Small intestine (tissue), 7 donors: ENCODE measurements at regions not wholly inside any gene's neighbourhood (a gene's known extent, or its start where the extent isn't known, plus 50 kb on each side); places are given as distances from the start of the nearest gene placed in this dataset.

ENCODE experiments used
- DNase-seq, 2 donors: peaks; one replicate each; pipeline versions ENCODE4 v3.0.0 to v3.0.0-alpha.2; 2013
- FAIRE-seq: peaks from 2 replicates; lab custom pipeline; 2012; peaks lifted over from hg19 to GRCh38; lab: Jason Lieb, UNC
- H3K27ac ChIP-seq, 3 donors: one replicate each; pipeline ENCODE4 v1.5.1; 2013; ENCODE audit warnings: low read length in 2 of 3, mild to moderate bottlenecking in 2 of 3, control low read depth in 1 of 3, inconsistent platforms in 1 of 3, low read depth in 1 of 3, moderate library complexity in 1 of 3
- H3K27me3 ChIP-seq, 3 donors: one replicate each; pipeline ENCODE4 v1.6.1; 2013; ENCODE audit warnings: low read length in 3 of 3, inconsistent platforms in 1 of 3; ENCODE audit not compliant: control insufficient read depth in 3 of 3, insufficient read depth in 3 of 3
- H3K36me3 ChIP-seq, 3 donors: one replicate each; pipeline ENCODE4 v1.6.1; 2013; ENCODE audit warnings: low read length in 3 of 3, inconsistent platforms in 1 of 3, low read depth in 1 of 3, mild to moderate bottlenecking in 1 of 3, moderate library complexity in 1 of 3; ENCODE audit not compliant: control insufficient read depth in 3 of 3, insufficient read depth in 2 of 3
- H3K4me1 ChIP-seq, 3 donors: one replicate each; pipeline ENCODE4 v1.6.1; 2013; ENCODE audit warnings: low read length in 2 of 3, inconsistent platforms in 1 of 3, low read depth in 1 of 3, mild to moderate bottlenecking in 1 of 3, moderate library complexity in 1 of 3; ENCODE audit not compliant: control insufficient read depth in 3 of 3, insufficient read depth in 2 of 3
- H3K4me3 ChIP-seq, 3 donors: one replicate each; pipeline ENCODE4 v1.5.1; 2013; ENCODE audit warnings: low read length in 3 of 3, control low read depth in 1 of 3, inconsistent platforms in 1 of 3, low read depth in 1 of 3, mild to moderate bottlenecking in 1 of 3, moderate library complexity in 1 of 3
- H3K9me3 ChIP-seq, 2 donors: one replicate each; pipeline ENCODE4 v1.6.1; 2013; ENCODE audit warnings: low read depth in 1 of 2, low read length in 1 of 2; ENCODE audit not compliant: control insufficient read depth in 2 of 2, insufficient read depth in 1 of 2
- WGBS, 3 donors: extraction: QIAGEN DNeasy Blood & Tissue Kit; methylation state at CpG; one replicate each; pipeline ENCODE4 v1.1.7; 2013; 5-methylcytosine and 5-hydroxymethylcytosine counted together
- donor health status: healthy with polysubstance abuse.
- donor health status: control.
- donor health status: control.
- donor health status: Bipolar disorder and iron deficiency.
- donor health status: healthy.

- no peak overlapping the region for H3K4me3 ChIP-seq
- H3K36me3 ChIP-seq = no peaks in the 10 kb centered on the region
- no peak overlapping the region for H3K27ac ChIP-seq
- H3K9me3 ChIP-seq = peaks cover 0 to 13% of the 10 kb centered on the region in 2 donors
- no peaks in the 10 kb centered on the region for H3K4me1 ChIP-seq
- H3K27me3 ChIP-seq = peaks cover 0 to 2% (median 0%) of the 10 kb centered on the region in 3 donors
- WGBS, 3 donors = 80 to 86% (median 86%) methylated on average over 7 of the region's 7 CpGs
- DNase-seq (no peak), FAIRE-seq (no peak)
These were observed 90.9 kb upstream of the TP53I11 start for GRCh38 chr11:45041596-45041995.

GRCh38 chr11:45042560-45042959 lies 91.9 kb upstream of the TP53I11 start:
- no peak for FAIRE-seq

GRCh38 chr11:45043755-45044475 lies 93.2 kb upstream of the TP53I11 start:
- WGBS, 3 donors = 81 to 87% (median 87%) methylated on average over 12 of the region's 12 CpGs
- Histone ChIP-seq H3K4me3 (no peak overlapping the region), H3K36me3 (no peaks in the 10 kb centered on the region), H3K9me3 (peaks cover 0 to 6% of the 10 kb centered on the region in 2 donors), H3K27ac (no peak overlapping the region), H3K27me3 (peaks cover 0 to 2% (median 0%) of the 10 kb centered on the region in 3 donors), H3K4me1 (no peaks in the 10 kb centered on the region)
- DNase-seq (no peak), FAIRE-seq (no peak)

More at GRCh38 chr11:45042560-45042959, 91.9 kb upstream of the TP53I11 start:
- DNase-seq = no peak
- no peak overlapping the region for H3K27ac ChIP-seq
- 43 to 54% (median 53%) methylated on average over 4 of the region's 4 CpGs for WGBS, 3 donors
- peaks cover 0 to 2% (median 0%) of the 10 kb centered on the region in 3 donors for H3K27me3 ChIP-seq
- no peak overlapping the region for H3K4me3 ChIP-seq
- peaks cover 0 to 13% of the 10 kb centered on the region in 2 donors for H3K9me3 ChIP-seq
- H3K4me1 ChIP-seq = no peaks in the 10 kb centered on the region
- no peaks in the 10 kb centered on the region for H3K36me3 ChIP-seq

GRCh38 chr11:45045683-45046471 lies 95.2 kb upstream of the TP53I11 start:
- WGBS, 3 donors = 53 to 63% (median 56%) methylated on average over 19 of the region's 19 CpGs
- Histone ChIP-seq H3K9me3 (no peaks in the 10 kb centered on the region), H3K4me3 (no peak overlapping the region), H3K27ac (peak overlapping the region in 1 of 3 donors; percentile 47), H3K27me3 (peaks cover 0 to 4% (median 0%) of the 10 kb centered on the region in 3 donors), H3K4me1 (peaks cover 0 to 2% (median 0%) of the 10 kb centered on the region in 3 donors), H3K36me3 (no peaks in the 10 kb centered on the region)
- DNase-seq = peak; percentile 6 to 13
- no peak for FAIRE-seq

GRCh38 chr11:45048313-45048841 lies 97.7 kb upstream of the TP53I11 start:
- Histone ChIP-seq H3K4me3 (no peak overlapping the region), H3K27ac (peak overlapping the region in 1 of 3 donors; percentile 28), H3K9me3 (no peaks in the 10 kb centered on the region), H3K4me1 (peaks cover 0 to 2% (median 0%) of the 10 kb centered on the region in 3 donors), H3K27me3 (peaks cover 0 to 4% (median 0%) of the 10 kb centered on the region in 3 donors), H3K36me3 (no peaks in the 10 kb centered on the region)
- no peak for FAIRE-seq
- DNase-seq = no peak
- 78 to 79% (median 78%) methylated on average over 6 to 7 of the region's 7 CpGs for WGBS, 3 donors

GRCh38 chr11:45048870-45049691 lies 97.4 kb upstream of the PRDM11 start:
- 45 to 64% (median 56%) methylated on average over 22 of the region's 22 CpGs for WGBS, 3 donors
- peak in 1 of 2 donors; percentile 11 for DNase-seq
- Histone ChIP-seq H3K36me3 (no peaks in the 10 kb centered on the region), H3K4me1 (peaks cover 0 to 2% (median 0%) of the 10 kb centered on the region in 3 donors), H3K27ac (peak overlapping the region in 1 of 3 donors; percentile 28), H3K4me3 (no peak overlapping the region), H3K27me3 (peaks cover 0 to 4% (median 0%) of the 10 kb centered on the region in 3 donors), H3K9me3 (no peaks in the 10 kb centered on the region)
- no peak for FAIRE-seq

GRCh38 chr11:45050111-45050510 lies 96.3 kb upstream of the PRDM11 start:
- H3K4me3 ChIP-seq = no peak overlapping the region
- no peak for FAIRE-seq
- H3K27ac ChIP-seq = no peak overlapping the region
- 85 to 87% (median 86%) methylated on average over 7 of the region's 7 CpGs for WGBS, 3 donors
- no peaks in the 10 kb centered on the region for H3K36me3 ChIP-seq
- peaks cover 0 to 4% (median 0%) of the 10 kb centered on the region in 3 donors for H3K27me3 ChIP-seq
- no peak for DNase-seq
- H3K9me3 ChIP-seq = no peaks in the 10 kb centered on the region
- peaks cover 0 to 2% (median 0%) of the 10 kb centered on the region in 3 donors for H3K4me1 ChIP-seq
